Liver (tissue), 3 donors: ENCODE measurements at regions not wholly inside any gene's neighbourhood (a gene's known extent, or its start where the extent isn't known, plus 50 kb on each side); places are given as distances from the start of the nearest gene placed in this dataset.

Experiments used
- EGR1 ChIP-seq, 2 donors: IDR thresholded peaks; 2 replicates each; pipeline ENCODE4 v1.6.1; 2016 to 2018; ENCODE audit warnings: antibody characterized with exemption in 2 of 2, low read depth in 2 of 2
- GABPA ChIP-seq, 2 donors: IDR thresholded peaks in 1 of 2; conservative IDR thresholded peaks in 1 of 2; 2 replicates each; pipeline ENCODE4 v1.6.1; 2016; ENCODE audit warnings: antibody characterized with exemption in 2 of 2, mild to moderate bottlenecking in 1 of 2, moderate library complexity in 1 of 2
- TF ChIP-seq, protein P1 (sequence below): fragments of 150-350 bp; IDR thresholded peaks from 2 replicates; pipeline ENCODE4 v1.5.1; 2017; ENCODE audit warnings: improper control_type of control experiment, low read depth, low read length; ENCODE audit not compliant: missing input control
- TF ChIP-seq, protein P2 (sequence below): IDR thresholded peaks from 2 replicates; pipeline ENCODE4 v1.6.1; 2016; ENCODE audit warnings: antibody characterized with exemption
- TF ChIP-seq, protein P3 (sequence below): IDR thresholded peaks from 2 replicates; pipeline ENCODE4 v1.6.1; 2016; ENCODE audit warnings: antibody characterized with exemption
- donor health status: healthy.
- donor health status: healthy.

DNA sequence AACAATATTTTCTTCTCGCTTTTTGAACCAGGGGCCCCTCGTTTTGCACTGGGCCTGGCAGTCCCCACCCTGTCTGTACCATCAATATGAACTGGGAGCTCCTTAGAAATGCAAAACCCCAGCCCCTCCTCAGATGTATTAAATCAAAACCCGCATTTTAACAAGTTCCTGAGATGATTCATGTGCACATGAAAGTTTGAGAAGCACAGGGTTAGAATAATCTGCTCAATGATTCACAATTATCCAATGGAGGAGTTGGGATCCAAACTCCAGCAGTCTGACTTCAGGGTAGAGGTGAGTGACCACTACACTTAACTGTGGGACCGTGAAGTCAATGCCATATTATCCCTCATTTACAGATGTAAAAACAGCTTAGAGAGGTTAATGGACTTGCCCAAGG lies 256.4 kb downstream of the IGSF11 start:
- TF ChIP-seq, protein P1, sequence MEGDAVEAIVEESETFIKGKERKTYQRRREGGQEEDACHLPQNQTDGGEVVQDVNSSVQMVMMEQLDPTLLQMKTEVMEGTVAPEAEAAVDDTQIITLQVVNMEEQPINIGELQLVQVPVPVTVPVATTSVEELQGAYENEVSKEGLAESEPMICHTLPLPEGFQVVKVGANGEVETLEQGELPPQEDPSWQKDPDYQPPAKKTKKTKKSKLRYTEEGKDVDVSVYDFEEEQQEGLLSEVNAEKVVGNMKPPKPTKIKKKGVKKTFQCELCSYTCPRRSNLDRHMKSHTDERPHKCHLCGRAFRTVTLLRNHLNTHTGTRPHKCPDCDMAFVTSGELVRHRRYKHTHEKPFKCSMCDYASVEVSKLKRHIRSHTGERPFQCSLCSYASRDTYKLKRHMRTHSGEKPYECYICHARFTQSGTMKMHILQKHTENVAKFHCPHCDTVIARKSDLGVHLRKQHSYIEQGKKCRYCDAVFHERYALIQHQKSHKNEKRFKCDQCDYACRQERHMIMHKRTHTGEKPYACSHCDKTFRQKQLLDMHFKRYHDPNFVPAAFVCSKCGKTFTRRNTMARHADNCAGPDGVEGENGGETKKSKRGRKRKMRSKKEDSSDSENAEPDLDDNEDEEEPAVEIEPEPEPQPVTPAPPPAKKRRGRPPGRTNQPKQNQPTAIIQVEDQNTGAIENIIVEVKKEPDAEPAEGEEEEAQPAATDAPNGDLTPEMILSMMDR, result no peak
- TF ChIP-seq EGR1 (IDR thresholded peaks at IDR 0.05; ENCODE audit: low read depth in 2 of 2) (no peak), GABPA (IDR thresholded peaks at IDR 0.05 in 1 of 2, conservative IDR thresholded peaks at IDR 0.05 in 1 of 2) (no peak)
- TF ChIP-seq, protein P2, sequence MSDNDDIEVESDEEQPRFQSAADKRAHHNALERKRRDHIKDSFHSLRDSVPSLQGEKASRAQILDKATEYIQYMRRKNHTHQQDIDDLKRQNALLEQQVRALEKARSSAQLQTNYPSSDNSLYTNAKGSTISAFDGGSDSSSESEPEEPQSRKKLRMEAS, result no peak
- TF ChIP-seq, protein P3, sequence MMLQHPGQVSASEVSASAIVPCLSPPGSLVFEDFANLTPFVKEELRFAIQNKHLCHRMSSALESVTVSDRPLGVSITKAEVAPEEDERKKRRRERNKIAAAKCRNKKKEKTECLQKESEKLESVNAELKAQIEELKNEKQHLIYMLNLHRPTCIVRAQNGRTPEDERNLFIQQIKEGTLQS, result no peak
